Fibroblast of lung (primary cell): ENCODE measurements at regions not wholly inside any gene's neighbourhood (a gene's known extent, or its start where the extent isn't known, plus 50 kb on each side); places are given as distances from the start of the nearest gene placed in this dataset.

Experiments used
- DNase-seq, 2 donors: peaks; one replicate each; pipeline versions ENCODE4 v3.0.0 to v3.0.0-alpha.2; 2010; ENCODE audit warnings: low read depth in 2 of 2
- H2AFZ ChIP-seq: 2 replicates; pipeline ENCODE4 v1.5.1; 2012; ENCODE audit warnings: low read length, control low read depth, inconsistent platforms
- H3K27ac ChIP-seq: 2 replicates; pipeline ENCODE4 v1.5.1; 2011; ENCODE audit warnings: low read length, control low read depth; ENCODE audit not compliant: insufficient read depth
- H3K27me3 ChIP-seq: 2 replicates; pipeline ENCODE4 v1.5.1; 2011; ENCODE audit warnings: mild to moderate bottlenecking, low read length; ENCODE audit not compliant: control insufficient read depth, insufficient read depth
- H3K36me3 ChIP-seq: 2 replicates; pipeline ENCODE4 v1.5.1; 2011; ENCODE audit warnings: low read length; ENCODE audit not compliant: control insufficient read depth, insufficient read depth
- H3K4me1 ChIP-seq: 2 replicates; pipeline ENCODE4 v1.5.1; 2011; ENCODE audit warnings: low read length; ENCODE audit not compliant: control insufficient read depth, insufficient read depth; ENCODE audit errors: extremely low read depth
- H3K4me2 ChIP-seq: 2 replicates; pipeline ENCODE4 v1.5.1; 2011; ENCODE audit warnings: low read length, control low read depth; ENCODE audit not compliant: insufficient read depth; ENCODE audit errors: extremely low read depth
- H3K4me3 ChIP-seq, 4 experiments: fragments of 200-600 bp in 1 of 4; sonication (generic) in 1 of 4; replicated peaks in 1 of 4; 2 replicates each; pipeline ENCODE4 v1.5.1; 2011 to 2016; ENCODE audit warnings: low read length in 4 of 4, low read depth in 3 of 4, mild to moderate bottlenecking in 3 of 4, control low read depth in 2 of 4, inconsistent platforms in 1 of 4, mixed read lengths in 1 of 4; ENCODE audit not compliant: insufficient read depth in 1 of 4; ENCODE audit errors: control extremely low read depth in 1 of 4
- H3K79me2 ChIP-seq: 2 replicates; pipeline ENCODE4 v1.5.1; 2012; ENCODE audit warnings: mild to moderate bottlenecking, low read length, inconsistent platforms; ENCODE audit not compliant: control insufficient read depth, insufficient read depth
- H3K9ac ChIP-seq: 2 replicates; pipeline ENCODE4 v1.5.1; 2011; ENCODE audit warnings: mild to moderate bottlenecking, low read length, control low read depth; ENCODE audit not compliant: insufficient read depth
- H3K9me3 ChIP-seq: 2 replicates; pipeline ENCODE4 v1.5.1; 2012; ENCODE audit warnings: low read depth, low read length; ENCODE audit not compliant: control insufficient read depth, insufficient read depth
- H4K20me1 ChIP-seq: 2 replicates; pipeline ENCODE4 v1.5.1; 2011; ENCODE audit warnings: low read length; ENCODE audit not compliant: control insufficient read depth, insufficient read depth; ENCODE audit errors: extremely low read depth
- EZH2 ChIP-seq: IDR thresholded peaks from 2 replicates; pipeline ENCODE4 v1.5.1; 2012; ENCODE audit warnings: low read length, control low read depth, mild to moderate bottlenecking; ENCODE audit errors: missing control alignments
- TF ChIP-seq, protein P1 (sequence below), 2 donors: IDR thresholded peaks in 1 of 2; conservative IDR thresholded peaks in 1 of 2; 1 replicate in 1 of 2; 2 replicates in 1 of 2; pipeline ENCODE4 v1.5.1; 2011 to 2012; ENCODE audit warnings: low read length in 2 of 2, control low read depth in 1 of 2, inconsistent platforms in 1 of 2, low read depth in 1 of 2, mild to moderate bottlenecking in 1 of 2

DNA sequence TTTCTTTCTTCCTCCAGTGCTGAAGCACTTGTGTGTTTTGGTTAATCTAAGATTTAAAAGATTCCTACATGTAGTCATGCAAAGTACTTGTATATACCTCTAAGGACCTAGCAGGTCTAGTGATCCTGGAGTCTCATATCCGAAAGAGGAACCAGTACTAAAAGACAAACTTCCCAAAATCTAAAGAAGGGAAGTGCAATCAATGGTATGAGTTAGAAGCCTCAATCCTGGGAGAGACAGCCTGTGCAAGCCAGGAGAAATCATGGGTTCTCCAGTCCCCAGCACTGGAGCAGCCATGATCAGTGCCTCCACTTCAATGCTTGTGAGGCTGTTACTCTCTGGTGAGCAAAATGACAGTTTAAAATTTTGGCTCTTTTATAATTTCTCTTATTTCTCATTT is 277.4 kb downstream of the DAD1 start:
- Histone ChIP-seq H3K9ac (no peak overlapping the region), H2AFZ (no peak overlapping the region), H3K79me2 (no peaks in the 10 kb centered on the region), H3K9me3 (no peaks in the 10 kb centered on the region), H4K20me1 (no peaks in the 10 kb centered on the region), H3K4me3 (no peak overlapping the region), H3K27me3 (no peaks in the 10 kb centered on the region), H3K4me1 (no peaks in the 10 kb centered on the region), H3K36me3 (no peaks in the 10 kb centered on the region), H3K27ac (no peak overlapping the region), H3K4me2 (no peak overlapping the region)
- DNase-seq = no peak
- TF ChIP-seq EZH2 = no peak
- TF ChIP-seq, protein P1, sequence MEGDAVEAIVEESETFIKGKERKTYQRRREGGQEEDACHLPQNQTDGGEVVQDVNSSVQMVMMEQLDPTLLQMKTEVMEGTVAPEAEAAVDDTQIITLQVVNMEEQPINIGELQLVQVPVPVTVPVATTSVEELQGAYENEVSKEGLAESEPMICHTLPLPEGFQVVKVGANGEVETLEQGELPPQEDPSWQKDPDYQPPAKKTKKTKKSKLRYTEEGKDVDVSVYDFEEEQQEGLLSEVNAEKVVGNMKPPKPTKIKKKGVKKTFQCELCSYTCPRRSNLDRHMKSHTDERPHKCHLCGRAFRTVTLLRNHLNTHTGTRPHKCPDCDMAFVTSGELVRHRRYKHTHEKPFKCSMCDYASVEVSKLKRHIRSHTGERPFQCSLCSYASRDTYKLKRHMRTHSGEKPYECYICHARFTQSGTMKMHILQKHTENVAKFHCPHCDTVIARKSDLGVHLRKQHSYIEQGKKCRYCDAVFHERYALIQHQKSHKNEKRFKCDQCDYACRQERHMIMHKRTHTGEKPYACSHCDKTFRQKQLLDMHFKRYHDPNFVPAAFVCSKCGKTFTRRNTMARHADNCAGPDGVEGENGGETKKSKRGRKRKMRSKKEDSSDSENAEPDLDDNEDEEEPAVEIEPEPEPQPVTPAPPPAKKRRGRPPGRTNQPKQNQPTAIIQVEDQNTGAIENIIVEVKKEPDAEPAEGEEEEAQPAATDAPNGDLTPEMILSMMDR (conservative IDR thresholded peaks at IDR 0.05 in 1 of 2, IDR thresholded peaks at IDR 0.05 in 1 of 2; ENCODE audit: low read depth in 1 of 2, low read length in 2 of 2) = no peak

DNA sequence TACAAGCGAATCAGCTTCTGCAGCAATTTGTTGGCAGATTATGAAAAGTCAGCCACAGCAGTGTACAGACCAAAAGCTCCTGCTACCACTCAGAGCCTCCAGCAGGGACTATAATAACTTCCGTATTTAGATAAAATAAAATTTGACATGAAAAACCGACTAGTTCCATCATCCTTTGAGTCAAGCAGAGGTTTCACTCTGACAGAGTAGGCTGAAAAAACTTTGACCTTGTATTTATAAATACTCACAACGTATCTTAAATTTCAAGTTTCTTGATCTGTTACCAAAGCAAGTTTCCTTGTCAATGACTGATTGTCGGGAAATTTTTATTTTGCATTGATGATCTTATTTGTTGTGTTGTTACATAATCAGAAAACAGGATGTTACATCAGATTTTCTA is 283.4 kb downstream of the DAD1 start:
- DNase-seq = no peak
- H3K79me2 ChIP-seq = no peaks in the 10 kb centered on the region
- no peaks in the 10 kb centered on the region for H3K9me3 ChIP-seq
- H3K4me1 ChIP-seq = no peaks in the 10 kb centered on the region
- H4K20me1 ChIP-seq = no peaks in the 10 kb centered on the region
- TF ChIP-seq EZH2 = no peak
- TF ChIP-seq, protein P1 (conservative IDR thresholded peaks at IDR 0.05 in 1 of 2, IDR thresholded peaks at IDR 0.05 in 1 of 2; ENCODE audit: low read depth in 1 of 2, low read length in 2 of 2) = no peak
- no peaks in the 10 kb centered on the region for H3K36me3 ChIP-seq
- H3K27ac ChIP-seq = no peak overlapping the region
- no peaks in the 10 kb centered on the region for H3K27me3 ChIP-seq
- no peak overlapping the region for H3K4me2 ChIP-seq
- H2AFZ ChIP-seq = no peak overlapping the region
- H3K4me3 ChIP-seq = no peak overlapping the region
- no peak overlapping the region for H3K9ac ChIP-seq

- Histone ChIP-seq H3K36me3 (no peaks in the 10 kb centered on the region), H3K4me3 (no peak overlapping the region), H3K27me3 (no peaks in the 10 kb centered on the region), H3K4me2 (no peak overlapping the region), H3K9ac (no peak overlapping the region), H3K79me2 (no peaks in the 10 kb centered on the region), H2AFZ (no peak overlapping the region), H3K4me1 (no peaks in the 10 kb centered on the region), H3K9me3 (no peaks in the 10 kb centered on the region), H3K27ac (no peak overlapping the region), H4K20me1 (no peaks in the 10 kb centered on the region)
- no peak for TF ChIP-seq EZH2
- TF ChIP-seq, protein P1 (conservative IDR thresholded peaks at IDR 0.05 in 1 of 2, IDR thresholded peaks at IDR 0.05 in 1 of 2; ENCODE audit: low read depth in 1 of 2, low read length in 2 of 2) = no peak
- no peak for DNase-seq
Measured at GRCh38 chr14:22304326-22304725, 284.7 kb downstream of the DAD1 start.
